ENCODE measurements at regions not wholly inside any gene's neighbourhood (a gene's known extent, or its start where the extent isn't known, plus 50 kb on each side); places are given as distances from the start of the nearest gene placed in this dataset.
A peak's percentile ranks its signal among the peaks of the same experiment; 100 is the strongest.
"Not testable (repeated sequence)": the region's sequence is repeated elsewhere in the genome, so short reads cannot be mapped to it uniquely, and the experiment has no call there.

DNA sequence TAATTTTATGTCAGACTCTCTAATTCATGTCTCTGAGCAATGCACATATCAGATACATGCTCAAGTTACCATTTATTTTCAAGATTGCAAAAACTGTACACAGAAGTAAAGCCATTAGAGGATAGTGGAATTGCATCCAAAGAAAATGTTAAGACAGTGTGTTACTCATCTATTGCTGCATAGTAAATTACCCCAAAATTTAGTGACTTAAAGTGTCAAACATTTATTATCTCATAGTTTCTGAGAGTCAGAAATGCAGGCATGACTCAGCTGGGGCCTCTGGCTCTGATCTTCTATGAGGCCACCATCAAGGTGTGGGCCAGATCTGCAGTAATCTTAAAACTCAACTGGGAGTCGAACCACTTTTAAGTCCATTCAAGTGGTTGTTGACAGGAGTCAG is 275.2 kb downstream of the QDPR start:
- DNase-seq (ENCODE audit: low read depth) = peak; percentile 23

DNA sequence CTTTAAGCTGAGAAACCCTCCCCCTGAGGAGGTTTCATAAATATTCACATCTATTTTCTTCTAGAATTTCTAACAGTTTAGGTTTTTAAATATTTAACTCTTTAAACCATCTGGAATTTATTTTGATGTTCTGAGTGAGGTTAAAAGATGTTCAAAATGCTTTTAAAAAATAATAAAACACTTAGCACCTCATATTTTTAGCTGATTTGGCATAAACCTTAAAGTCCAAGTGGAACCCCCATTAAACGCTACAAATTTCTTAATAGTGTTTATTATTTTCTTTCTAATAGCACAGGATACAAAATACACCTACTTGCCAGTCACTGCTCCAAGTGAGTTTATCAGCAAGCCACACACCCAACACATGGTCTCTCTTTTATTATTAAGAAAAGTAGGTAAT is 277.2 kb downstream of the QDPR start:
- no peak for DNase-seq (ENCODE audit: low read depth)

DNA sequence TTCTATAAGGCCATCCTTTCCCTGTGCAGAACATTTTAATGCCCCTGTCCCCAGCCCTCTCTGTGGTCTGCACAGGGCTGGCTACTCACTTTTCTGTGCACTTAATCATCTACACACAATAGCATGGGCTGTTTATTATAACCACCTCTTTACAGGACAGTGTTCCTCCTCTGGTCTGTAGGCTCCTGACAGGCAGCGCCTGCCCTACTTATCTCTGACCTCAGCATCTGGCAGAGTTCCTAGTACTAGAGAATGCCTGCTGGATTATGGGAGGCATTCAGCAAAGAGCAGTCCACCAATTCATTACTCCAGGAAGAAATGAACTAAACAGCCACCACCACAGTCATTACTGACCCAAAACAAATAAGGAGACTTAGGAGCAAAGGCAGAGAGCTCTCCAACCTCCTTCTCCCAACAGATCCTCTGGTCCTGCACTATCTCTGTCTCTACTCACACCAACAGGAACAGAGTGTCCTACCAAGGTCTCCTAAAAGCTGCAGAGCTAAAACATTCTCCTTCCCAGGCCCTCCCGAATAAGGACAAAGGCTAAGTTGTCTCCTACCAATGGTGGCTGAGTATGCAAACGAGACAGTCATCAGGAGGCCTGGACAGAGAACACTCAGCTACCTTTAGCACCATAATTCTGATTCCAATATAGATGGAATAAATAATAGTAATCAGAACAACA is 279.2 kb downstream of the QDPR start:
- DNase-seq (ENCODE audit: low read depth) = peak; percentile 52

DNA sequence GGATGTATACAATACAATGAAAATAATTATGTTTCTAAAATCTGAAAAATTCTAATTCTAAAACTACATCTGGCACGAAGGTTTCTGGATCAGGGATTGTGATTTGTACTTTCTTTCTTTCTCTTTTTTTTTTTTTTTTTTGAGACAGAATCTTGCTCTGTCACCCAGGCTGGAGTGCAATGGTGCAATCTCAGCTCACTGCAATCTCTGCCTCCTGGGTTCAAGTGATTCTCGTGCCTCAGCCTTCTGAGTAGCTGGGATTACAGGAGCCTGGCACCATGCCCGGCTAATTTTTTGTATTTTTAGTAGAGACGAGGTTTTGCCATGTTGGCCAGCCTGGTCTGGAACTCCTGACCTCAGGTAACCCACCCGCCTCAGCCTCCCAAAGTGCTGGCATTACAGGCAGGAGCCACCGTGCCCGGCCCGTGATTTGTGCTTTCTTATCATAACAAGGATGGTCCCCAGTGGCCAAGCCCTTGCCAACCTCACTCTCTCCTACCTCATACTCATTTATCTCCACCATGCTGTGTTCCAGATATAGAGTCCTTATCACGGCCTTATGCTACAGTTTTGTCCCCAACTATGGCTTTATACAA is 279.9 kb downstream of the QDPR start:
- not testable (repeated sequence) for DNase-seq (ENCODE audit: low read depth)

DNA sequence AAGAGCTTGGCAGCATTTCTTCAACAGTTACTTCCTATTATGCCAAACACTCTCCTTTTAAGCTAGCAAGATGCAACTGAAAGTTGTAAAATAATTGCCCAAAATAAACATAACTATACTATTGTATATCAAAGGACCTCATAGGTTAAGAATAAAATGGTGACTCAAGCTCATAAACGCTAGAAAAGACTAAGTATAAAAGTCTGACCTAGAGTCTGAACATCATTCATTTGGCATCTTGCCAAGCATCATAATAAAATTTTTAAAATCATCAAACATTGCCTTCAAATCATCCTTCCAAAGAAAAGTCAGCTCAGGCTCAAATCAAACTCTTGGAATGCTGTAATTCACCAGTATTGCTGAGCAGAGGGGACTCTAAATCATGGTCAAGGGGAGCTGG is 281.2 kb downstream of the QDPR start:
- DNase-seq (ENCODE audit: low read depth) = no peak

DNA sequence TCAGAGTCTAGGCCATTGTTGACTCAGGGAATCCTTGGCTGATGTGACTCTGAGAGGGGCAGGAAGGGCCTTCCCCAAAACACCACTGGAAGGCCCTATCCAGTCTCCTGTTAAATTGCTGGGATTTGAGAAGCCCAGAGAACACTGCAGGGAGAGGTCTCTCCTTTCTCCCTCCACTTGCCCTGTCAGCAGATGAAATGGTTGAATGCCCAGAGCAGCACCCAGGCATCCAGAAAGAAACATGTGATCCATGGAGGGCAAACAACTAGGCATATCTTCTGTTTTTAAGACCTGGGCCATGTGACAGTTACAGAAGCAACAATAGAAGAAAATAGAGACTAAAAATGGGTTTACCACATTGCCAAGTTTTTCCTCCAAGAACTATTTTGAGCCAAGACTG is 291.1 kb downstream of the QDPR start:
- DNase-seq (ENCODE audit: low read depth) = no peak

DNA sequence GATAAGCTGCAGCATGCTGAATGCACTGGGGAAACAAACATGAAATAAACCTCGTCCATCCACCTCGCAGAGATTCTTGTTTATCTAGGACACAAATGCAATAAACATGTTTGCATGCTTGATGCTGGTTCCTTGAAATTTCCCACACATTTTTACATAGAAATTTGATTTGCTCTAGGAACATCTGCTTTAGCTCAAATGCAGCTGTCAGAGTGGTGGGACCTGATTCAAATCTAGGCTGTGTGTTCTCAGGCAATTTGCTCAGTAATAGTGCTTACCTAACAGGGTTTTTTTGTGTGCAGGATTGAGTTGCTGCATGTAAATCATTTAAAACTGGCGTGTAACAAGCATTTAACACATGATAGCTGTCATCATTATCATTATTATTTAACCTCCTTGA is 293.1 kb downstream of the QDPR start:
- DNase-seq (ENCODE audit: low read depth) = no peak

DNA sequence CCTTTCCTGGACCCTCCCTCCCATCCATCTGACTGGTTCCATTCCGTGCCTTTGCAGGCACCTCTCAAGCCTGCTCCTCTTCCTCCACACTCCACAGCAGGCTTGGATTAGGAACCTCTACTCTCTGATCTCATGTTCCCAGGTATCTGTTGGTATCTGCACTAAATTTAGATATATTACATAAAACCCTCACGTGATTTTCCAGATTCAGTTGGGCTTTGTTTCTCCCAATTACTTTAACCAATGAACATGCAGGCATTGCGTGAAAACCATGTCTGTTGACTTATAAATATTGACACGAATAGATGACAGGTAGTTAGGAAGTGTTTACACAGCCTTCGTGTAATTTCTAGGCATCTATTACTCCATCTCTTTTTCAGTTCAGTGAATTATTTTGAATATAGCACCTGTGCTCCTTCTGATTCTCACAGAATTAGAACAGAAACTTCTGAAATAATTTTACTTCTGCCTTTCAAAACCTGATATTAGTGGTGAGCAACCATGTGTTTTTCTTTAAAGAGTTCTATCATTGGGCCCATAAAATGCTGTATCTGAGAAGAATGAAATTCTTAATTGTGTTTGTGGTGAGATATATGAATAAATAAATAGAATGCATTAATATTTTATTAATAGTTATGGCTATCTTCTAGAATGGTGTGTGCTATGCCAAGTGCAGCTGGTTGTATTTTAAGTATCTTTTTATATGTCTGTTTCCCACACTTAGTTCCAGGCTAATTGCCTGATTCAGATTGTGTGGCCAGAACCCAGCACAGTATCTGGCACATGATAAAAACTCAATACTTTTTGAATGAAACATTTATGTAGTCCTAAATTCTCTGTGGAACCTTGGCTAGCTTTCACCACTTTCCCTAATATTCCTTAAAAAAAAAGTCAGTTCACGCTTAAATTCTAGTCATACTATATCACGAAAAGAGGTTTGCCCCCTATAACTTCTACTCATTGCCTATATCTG is 304.8 kb downstream of the QDPR start:
- DNase-seq (ENCODE audit: low read depth) = no peak

DNA sequence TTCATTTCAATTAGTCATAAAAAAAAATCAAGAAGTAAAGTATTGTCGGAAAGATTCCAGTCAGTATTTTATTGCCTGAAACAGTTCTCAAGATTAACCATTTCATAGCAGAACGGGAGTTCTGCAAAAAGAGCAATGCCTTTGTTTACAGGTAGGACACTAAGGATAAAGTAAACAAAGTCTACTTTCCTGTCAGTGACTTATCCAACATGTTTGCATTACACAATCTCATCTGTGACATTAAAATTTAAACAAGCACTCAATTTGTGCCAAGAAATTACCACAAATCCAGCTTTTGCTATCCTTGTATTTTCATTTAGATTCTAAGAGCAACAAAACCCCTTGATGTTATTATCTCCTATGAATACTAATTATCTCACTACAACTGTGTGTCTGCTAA is 306.5 kb upstream of the LDB2 start:
- no peak for DNase-seq (ENCODE audit: low read depth)

DNA sequence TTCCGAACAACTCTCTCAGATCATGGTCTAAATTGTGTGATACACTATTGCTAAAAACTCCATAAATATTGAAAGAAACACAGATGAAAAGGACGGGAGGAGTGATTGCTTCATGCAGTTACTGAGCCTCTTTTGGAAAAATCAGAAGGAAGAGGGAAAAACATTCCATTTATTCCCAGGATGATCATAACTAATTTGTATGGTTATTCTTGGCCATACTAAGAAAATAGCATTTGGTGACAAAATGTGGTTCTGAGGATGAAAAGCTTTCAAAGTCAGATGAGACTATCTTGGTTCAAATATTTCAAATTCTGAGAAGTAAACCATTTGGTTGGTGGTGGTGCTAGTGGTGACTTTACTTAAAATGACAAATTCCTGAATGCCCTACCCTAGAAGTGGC is 305.4 kb upstream of the LDB2 start:
- DNase-seq (ENCODE audit: low read depth) = no peak

DNA sequence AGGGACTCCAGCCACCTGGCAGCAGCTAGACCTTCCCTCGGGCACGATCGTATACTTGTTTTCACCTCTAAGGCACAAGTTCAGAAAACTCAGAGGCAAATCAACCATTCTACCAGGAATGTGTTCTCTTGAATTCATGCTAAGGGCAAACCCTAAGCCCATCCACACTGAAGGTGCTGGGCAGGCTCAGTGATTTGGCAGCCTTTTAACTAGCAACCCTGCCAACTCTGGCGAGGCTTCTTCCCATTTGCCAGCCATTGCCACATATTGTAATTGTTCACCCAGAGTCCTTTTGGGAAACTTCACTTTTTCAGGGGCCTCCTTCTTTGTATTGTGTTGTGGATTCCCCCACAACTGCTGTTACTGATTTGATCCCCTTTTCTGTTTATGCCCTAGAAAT is 298.6 kb upstream of the LDB2 start:
- no peak for DNase-seq (ENCODE audit: low read depth)

DNA sequence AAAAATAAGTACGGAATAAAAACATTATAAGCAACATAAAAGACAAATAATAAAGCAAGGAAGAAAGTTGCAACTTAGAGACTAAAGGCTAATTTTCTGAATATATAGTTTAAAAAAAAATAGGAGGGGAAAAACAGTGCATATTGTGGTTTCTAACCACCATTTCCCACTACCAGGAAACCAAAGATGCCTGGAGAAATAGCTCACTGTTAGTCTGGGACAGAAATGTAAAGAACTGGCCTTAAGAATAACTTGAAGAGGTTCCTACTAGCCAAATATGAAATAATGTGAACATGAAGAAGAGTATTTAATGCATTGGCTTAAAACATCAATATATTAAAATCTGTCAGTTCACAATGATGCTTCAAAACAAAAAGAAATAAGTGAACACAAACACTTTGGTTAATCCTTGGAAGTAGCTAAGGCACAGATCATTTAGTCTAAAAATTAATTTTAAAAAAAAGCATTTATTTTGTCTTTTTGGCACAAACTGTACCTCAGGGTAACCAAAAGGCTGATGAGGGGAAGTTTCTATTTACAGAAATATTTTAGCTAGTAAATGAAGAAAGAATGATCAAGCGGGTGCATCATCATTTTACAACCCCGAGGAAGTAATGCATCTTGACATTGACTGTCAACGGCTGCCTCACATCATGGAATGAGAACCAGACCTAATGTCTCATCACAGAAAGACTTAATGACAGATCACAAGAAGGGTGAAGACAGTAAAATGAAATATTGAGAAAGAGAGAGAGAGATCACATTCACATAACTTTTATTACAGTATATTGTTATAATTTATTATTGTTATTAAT is 297.2 kb upstream of the LDB2 start:
- no peak for DNase-seq (ENCODE audit: low read depth)

DNA sequence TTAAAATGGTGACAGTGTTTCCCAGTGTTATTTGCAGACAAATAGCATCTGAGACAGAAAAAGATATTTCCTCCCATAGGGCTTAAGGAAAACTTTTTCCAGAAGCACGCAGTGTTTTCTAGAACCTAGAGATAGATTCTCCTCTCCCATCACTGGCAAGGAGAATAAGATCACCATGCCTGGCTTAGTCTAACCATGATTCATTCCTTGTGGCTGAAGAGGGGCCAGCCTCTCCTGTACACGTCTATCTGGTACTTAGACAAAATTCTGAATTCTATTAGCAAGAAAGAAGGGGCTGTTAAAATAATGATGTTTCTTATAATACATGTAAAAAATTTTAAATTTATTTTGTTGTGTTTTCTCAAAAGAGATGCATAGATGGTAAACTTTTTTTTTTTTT is 296.1 kb upstream of the LDB2 start:
- no peak for DNase-seq (ENCODE audit: low read depth)

DNA sequence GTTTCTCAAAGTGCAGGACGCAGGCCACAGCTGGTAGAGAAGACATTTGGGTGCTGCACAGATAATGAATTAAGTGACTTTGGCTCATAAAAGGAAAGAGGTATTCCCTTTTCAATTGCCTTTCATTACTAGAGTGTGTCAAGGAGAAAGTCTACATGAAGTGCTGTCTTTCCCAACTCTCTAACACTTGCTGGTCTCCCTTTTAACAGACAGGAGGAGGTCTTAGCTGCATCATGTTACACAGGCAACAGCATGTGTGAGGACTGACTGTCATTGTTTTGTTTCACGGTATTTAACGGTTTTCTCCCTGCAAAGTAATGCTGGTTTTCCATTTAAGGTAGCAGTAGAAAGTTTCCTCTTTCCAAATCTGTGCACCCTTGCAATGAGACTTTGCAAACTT is 291.3 kb upstream of the LDB2 start:
- DNase-seq (ENCODE audit: low read depth) = no peak

DNA sequence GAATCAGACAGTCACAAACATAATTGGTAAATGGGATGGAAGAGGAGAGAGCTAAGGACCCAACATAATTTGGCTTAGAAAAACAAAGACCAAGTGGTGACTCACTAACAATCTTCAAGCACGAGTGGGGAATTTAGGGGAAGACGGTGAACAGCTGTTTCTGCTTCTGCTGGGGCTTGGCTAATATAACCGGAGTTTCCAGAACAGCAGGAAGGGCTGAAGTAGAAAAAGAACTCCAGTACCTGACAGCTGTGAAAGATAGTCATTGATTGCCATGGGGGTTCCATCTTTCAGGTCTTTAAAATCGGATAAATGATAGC is 290.9 kb upstream of the LDB2 start:
- peak; percentile 43 for DNase-seq (ENCODE audit: low read depth)

DNA sequence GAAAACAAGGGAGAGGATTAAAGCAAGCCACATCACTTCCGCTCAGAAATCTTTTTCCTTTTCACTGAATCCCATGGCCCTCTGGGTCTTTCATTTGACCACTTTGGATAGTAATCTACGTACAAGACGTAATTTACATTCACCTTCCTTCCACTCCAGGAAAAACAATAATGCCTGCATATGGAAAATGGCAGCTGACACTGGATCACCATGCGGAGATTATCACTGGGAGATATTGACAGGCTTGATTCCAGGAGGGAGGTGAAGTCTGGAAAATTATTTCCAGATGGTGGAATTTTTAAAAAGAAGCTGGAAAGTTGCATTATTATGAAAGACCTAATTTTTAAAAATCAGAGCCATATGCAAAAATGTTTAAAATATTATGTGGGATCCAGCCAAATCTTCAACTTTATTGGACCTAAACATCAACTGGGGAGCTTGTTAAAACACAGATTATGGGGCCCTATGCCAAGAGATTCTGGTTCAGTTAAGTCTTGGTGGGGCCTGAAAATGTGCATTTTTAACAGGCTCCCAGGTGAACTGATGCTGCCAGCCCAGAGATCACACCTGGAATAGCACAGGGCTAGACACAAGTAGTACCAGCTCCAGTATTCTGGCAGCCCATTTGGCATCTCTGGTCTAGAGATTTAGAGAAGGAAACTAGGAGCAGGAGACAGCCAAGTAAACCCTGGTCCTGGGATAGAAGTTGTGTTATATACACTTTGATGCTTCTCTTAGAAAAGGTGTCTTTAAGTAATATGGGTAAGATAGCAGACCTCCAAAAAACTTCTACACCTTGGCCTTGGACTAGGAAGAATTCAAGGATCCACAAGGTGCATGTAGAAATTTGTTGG is 290.3 kb upstream of the LDB2 start:
- no peak for DNase-seq (ENCODE audit: low read depth)

DNA sequence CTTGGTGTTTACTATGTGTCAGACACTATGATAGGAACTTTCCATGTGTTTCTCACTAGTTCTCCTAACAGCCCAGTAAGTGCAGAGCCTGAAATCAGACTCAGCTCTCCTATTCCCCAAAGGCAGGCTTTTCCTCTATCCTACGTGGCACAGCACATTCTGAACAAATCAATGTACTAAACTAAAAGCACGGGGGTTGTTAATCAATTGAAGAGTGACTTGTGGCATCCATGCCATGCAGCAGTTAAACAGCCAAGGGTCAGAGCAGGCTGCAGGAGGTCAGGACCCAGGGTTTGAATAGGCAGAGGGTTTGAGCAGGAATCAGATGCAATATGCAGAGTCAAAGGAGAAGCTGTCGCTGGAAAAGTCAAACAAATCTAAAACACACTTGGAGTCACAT is 289.7 kb upstream of the LDB2 start:
- DNase-seq (ENCODE audit: low read depth) = no peak

DNA sequence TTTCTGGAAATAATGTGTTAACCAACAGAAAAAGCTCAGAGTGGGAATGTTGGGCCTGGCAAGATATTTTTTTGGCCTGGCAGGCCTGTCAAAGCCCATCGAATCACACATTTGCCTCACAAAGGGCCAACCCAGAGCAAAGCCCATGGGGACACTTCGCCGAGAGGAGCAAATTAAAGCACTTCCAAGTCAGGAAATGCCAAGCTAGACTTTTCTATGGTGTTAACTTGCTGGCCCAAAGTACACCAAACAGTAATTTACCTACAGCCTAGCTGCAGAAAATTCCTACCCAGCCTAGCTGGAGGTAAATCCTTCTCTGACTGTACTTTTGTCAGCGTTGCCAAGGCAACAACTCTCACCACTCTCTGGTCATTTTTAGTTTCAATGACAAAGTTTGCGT is 288.6 kb upstream of the LDB2 start:
- DNase-seq (ENCODE audit: low read depth) = no peak

DNA sequence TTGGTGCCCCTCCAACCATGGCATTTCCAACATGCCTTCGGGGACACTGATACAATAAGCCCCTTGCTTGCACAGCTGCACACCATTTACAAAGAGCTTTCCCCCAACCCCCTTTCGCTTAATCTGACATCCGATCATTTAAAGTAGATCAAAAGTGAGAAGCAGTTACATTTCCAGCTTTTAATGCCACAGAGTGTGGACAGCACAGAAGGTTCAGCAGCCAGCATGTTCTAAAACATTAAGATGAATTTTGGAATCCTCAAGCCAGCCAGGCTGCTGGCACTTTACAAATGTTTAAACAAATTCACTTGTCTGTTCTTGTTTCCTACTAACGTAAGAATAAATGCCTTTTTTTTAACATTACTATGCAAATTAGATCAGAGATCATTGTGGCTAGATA is 284.4 kb upstream of the LDB2 start:
- DNase-seq (ENCODE audit: low read depth) = no peak

DNA sequence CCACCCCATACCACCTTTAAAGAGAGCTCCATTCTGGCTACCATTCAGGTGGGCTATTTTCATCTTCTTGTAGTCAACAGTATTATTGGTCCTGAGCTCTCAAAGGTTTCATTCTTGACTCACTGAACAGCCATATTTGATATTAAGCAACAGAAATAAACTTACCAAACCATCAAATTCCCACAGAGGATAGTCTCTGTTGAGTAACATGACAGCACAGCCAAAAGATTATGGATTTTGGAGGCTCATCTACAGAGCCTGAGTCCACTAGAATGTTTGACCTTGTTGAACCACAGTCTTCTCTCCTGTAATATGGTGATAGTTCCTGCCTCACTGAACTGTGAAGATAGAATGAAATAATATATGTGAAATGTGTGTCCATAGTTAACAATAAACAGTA is 276.3 kb upstream of the LDB2 start:
- DNase-seq (ENCODE audit: low read depth) = no peak

DNA sequence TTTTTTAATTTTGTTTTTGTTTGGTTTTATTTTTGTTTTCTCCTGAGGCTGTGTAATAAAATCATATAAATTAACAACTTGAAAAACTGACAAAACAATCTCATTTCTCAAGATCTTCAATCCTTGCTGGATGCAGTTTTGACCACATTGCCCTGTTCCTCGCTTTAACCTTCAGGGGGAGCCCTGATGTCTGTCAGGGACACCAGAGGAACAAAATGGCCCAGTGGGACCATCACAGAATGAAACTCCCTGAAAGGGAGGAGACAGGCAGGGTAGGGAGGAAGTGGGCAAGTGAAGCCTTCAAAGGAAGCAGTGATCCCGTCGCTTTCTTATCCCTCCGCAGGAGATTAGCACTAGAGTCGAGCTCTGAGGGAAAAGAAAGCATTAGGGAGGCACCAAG is 274.9 kb upstream of the LDB2 start:
- DNase-seq (ENCODE audit: low read depth) = no peak

DNA sequence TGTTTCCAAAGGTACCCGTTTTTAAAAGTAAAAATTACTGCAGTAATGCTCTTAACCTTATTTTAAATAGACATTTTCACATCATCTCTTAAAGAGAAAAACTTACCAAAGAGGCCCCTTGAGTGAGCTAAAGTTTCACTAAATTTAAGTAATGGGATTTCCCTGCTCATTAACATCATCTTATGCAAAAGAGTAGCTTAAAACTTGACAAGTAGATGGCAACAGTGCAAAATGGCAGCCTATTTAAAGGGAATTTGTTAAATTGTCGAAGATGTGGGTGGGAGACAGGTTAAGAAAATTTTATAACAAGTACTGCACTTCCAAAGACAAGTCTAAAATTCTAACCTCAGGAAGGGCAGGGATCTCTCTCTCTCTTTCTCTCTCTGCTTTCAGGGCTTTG is 271.7 kb upstream of the LDB2 start:
- DNase-seq (ENCODE audit: low read depth) = no peak
